Effector memory CD4-positive, alpha-beta T cell (primary cell): ENCODE measurements at regions not wholly inside any gene's neighbourhood (a gene's known extent, or its start where the extent isn't known, plus 50 kb on each side); places are given as distances from the start of the nearest gene placed in this dataset.
"Not testable (repeated sequence)": the region's sequence is repeated elsewhere in the genome, so short reads cannot be mapped to it uniquely, and the experiment has no call there.

Experiments used
- DNase-seq, 3 donors: peaks; one replicate each; pipeline ENCODE4 v3.0.0-alpha.2; 2020
- H3K27ac ChIP-seq: 2 replicates; pipeline ENCODE4 v1.7.0; 2013; ENCODE audit warnings: mild to moderate bottlenecking, low read length, moderate library complexity; ENCODE audit not compliant: insufficient read depth, poor library complexity, severe bottlenecking
- H3K27me3 ChIP-seq: replicated peaks from 2 replicates; pipeline ENCODE4 v1.7.0; 2013; ENCODE audit warnings: mild to moderate bottlenecking, low read length; ENCODE audit not compliant: insufficient read depth, control insufficient read depth, poor library complexity, severe bottlenecking
- H3K36me3 ChIP-seq: 2 replicates; pipeline ENCODE4 v1.7.0; 2013; ENCODE audit warnings: mild to moderate bottlenecking, low read length, moderate library complexity; ENCODE audit not compliant: control insufficient read depth, insufficient read depth
- H3K4me1 ChIP-seq: 2 replicates; pipeline ENCODE4 v1.7.0; 2013; ENCODE audit warnings: low read length, mild to moderate bottlenecking; ENCODE audit not compliant: control insufficient read depth, insufficient read depth, poor library complexity, severe bottlenecking
- H3K4me3 ChIP-seq: 2 replicates; pipeline ENCODE4 v1.7.0; 2013; ENCODE audit warnings: low read length, low read depth, mild to moderate bottlenecking; ENCODE audit not compliant: insufficient read depth, poor library complexity, severe bottlenecking
- H3K9me3 ChIP-seq: 2 replicates; pipeline ENCODE4 v1.7.0; 2013; ENCODE audit warnings: mild to moderate bottlenecking, low read length, moderate library complexity; ENCODE audit not compliant: control insufficient read depth

DNA sequence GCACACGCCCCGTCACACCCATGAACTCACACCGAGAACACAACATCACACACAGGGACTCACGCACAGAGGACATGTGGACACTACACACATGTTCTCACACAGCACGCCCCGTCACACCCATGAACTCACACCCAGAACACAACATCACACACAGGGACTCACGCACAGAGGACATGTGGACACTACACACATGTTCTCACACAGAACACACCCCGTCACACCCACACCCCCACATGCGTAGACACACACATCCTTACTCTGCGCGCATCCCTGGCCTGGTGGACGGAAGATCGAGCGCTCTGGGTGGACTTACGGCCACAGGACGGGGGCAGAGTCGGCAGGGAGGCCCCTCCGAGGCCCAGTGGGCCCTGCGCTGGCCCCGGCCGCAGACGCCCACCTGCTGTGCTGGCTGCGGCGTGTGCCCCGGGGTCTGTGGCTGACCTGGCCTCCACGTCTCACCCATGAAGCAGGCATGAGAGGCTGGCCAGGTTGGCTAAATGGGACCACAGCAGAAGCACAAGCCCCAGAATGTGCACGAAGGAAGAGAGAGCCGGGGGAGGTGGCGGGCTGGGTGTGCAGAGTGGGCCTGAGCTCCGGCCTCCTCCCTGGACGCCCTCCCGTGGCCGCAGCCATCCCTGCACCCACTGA lies 125.5 kb downstream of the METRNL start:
- not testable (repeated sequence) for DNase-seq, H3K27ac ChIP-seq, H3K4me3 ChIP-seq, H3K9me3 ChIP-seq, H3K4me1 ChIP-seq, H3K27me3 ChIP-seq, H3K36me3 ChIP-seq

- peak; percentile 44 to 53 (median 50) for DNase-seq
- not testable (repeated sequence) for H3K9me3 ChIP-seq, H3K4me3 ChIP-seq, H3K27me3 ChIP-seq, H3K36me3 ChIP-seq, H3K27ac ChIP-seq, H3K4me1 ChIP-seq
These were observed 126.1 kb downstream of the METRNL start for GRCh38 chr17:83205387-83206035.

DNA sequence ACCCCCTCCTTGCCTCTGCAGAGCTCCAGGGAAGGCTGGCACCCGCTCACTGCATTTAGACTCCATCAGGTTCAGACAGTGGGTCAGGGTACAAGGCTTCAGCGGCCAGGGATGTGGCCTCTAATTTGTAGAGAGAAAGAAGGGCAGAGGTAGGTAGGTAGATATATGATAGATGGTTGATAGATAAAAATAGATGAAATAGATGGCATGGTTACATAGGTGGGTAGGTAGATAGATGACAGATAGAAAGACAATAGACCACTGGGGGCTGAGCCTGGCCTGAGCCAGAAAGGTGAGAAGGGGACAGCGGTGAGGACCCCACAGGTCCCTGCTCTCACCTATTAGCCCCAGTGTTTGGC lies 126.6 kb downstream of the METRNL start:
- not testable (repeated sequence) for H3K27ac ChIP-seq, H3K27me3 ChIP-seq, H3K36me3 ChIP-seq, H3K9me3 ChIP-seq, H3K4me3 ChIP-seq, DNase-seq, H3K4me1 ChIP-seq

GRCh38 chr17:83206819-83207588 lies 127.6 kb downstream of the METRNL start:
- DNase-seq, H3K4me3 ChIP-seq: not testable (repeated sequence)

GRCh38 chr17:83247001-83247400 lies 167.6 kb downstream of the METRNL start:
- H3K4me3 ChIP-seq, DNase-seq, H3K27me3 ChIP-seq, H3K9me3 ChIP-seq, H3K4me1 ChIP-seq, H3K27ac ChIP-seq, H3K36me3 ChIP-seq: not testable (repeated sequence)

More at GRCh38 chr17:83206819-83207588, 127.6 kb downstream of the METRNL start:
- not testable (repeated sequence) for H3K27ac ChIP-seq, H3K4me1 ChIP-seq, H3K9me3 ChIP-seq, H3K27me3 ChIP-seq, H3K36me3 ChIP-seq
